ENCODE measurements at regions not wholly inside any gene's neighbourhood (a gene's known extent, or its start where the extent isn't known, plus 50 kb on each side); places are given as distances from the start of the nearest gene placed in this dataset.

- TF ChIP-seq POLR2AphosphoS5 (IDR thresholded peaks at IDR 0.05; ENCODE audit: borderline replicate concordance, low read depth, low read length) (no peak), EZH2 (IDR thresholded peaks at IDR 0.05) (no peak), FOXP2 (optimal IDR thresholded peaks at IDR 0.05; ENCODE audit: control extremely low read depth, extremely low read length, insufficient read depth) (no peak)
Observed at GRCh38 chr21:24042687-24043086, 1564.6 kb downstream of the MRPL39 start.

All from SK-N-MC (cell line).